HG02852 (cell line): ENCODE measurements at regions not wholly inside any gene's neighbourhood (a gene's known extent, or its start where the extent isn't known, plus 50 kb on each side); places are given as distances from the start of the nearest gene placed in this dataset.

ENCODE experiments used
- ATAC-seq: cut with Tn5 transposase; IDR thresholded peaks from one replicate; pipeline ENCODE4 v1.9.1; 2021; ENCODE audit warnings: mild to moderate bottlenecking, moderate library complexity; ENCODE audit not compliant: unreplicated experiment

GRCh38 chr16:74183601-74184360, 112.8 kb upstream of the PSMD7 start:
- ATAC-seq = no peak

- no peak for ATAC-seq
Measured at GRCh38 chr16:74169687-74170376, 126.8 kb upstream of the PSMD7 start.

DNA sequence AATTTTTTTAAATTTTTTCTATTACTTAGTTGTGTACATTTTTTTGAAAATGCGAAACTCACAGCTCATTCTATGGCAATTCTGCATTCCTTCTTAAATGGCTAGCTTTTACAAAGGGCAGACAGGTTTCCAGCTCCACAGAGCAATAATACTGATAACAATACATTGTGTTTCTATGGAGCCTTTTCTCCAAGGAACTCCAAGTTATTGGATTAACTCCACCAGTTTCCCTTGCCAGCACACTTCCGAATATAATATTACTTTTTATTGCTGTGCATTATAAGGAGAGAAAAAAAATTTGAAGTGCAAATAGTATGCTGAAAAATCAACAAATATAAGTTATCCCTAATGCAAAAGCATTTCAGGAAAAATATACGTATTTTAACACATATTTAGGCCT, 127.5 kb upstream of the PSMD7 start:
- no peak for ATAC-seq

DNA sequence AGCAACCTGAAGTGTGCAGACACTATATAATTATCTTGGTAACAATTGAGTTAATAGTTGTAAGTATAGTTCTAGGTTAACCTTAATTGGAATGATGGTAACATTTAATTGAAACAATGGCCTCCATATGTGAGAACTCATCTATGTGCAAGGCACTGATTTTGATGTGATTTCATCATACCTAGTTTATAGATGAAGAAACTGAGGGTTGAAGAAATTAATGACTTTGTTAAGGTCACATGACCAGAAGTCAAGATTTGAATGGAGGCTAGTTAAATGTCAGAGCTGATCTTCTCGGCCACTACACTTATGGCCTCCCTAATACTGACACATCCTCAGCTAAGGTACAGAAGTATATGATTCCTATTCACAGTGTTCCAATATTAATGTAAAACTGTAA, 128.2 kb upstream of the PSMD7 start:
- no peak for ATAC-seq

DNA sequence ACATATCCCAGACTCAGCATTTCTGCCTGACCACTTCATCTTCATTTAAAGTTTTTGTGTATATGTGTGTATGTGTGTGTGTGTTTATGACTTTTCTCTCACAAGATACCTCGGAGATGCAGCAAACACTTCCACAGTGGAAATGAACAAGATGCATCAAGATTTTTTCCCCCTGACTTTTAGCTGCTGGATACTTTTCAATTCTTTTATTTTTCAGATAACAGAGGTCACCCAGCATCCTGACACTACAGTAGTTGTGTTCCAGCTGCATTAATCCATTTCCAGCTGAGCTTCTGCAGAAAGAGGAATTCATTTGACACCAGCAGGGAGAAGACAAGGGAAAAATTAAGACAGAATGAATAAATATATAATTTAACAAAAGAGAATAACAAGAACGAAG, 130.2 kb upstream of the PSMD7 start:
- no peak for ATAC-seq

GRCh38 chr16:74165566-74166080, 131.0 kb upstream of the PSMD7 start:
- ATAC-seq = no peak

DNA sequence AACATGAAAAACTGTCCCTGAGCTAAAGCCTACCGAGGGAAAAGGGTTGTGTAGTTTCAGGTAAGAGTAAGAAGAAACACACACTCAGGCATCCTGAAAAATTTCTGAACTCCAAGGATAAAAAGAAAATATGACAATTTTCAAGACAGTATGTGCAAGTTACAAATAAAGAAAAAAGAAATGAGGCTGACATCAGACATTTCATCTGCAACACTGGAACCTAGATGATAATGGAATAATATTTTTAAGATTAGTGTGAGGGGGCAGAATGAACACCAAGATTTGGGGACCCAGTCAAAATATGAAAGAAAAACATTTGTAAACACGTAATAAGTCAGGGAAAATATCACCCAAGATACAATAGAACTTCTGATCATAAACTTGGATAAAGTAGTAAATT, 135.9 kb upstream of the PSMD7 start:
- no peak for ATAC-seq

- ATAC-seq = no peak
Measured at GRCh38 chr16:74153773-74154172, 142.8 kb upstream of the PSMD7 start.

- no peak for ATAC-seq
Measured at GRCh38 chr16:74146643-74147042, 150.0 kb upstream of the PSMD7 start.

GRCh38 chr16:74143171-74143570, 153.4 kb upstream of the PSMD7 start:
- ATAC-seq = no peak

GRCh38 chr16:74141015-74141414, 155.6 kb upstream of the PSMD7 start:
- ATAC-seq = no peak

- no peak for ATAC-seq
Measured at GRCh38 chr16:74140557-74140956, 156.1 kb upstream of the PSMD7 start.

GRCh38 chr16:74123826-74124225, 172.8 kb upstream of the PSMD7 start:
- ATAC-seq = no peak

- no peak for ATAC-seq
Measured at GRCh38 chr16:74123195-74123594, 173.4 kb upstream of the PSMD7 start.

- ATAC-seq = no peak
Measured at GRCh38 chr16:74117798-74118197, 178.8 kb upstream of the PSMD7 start.

DNA sequence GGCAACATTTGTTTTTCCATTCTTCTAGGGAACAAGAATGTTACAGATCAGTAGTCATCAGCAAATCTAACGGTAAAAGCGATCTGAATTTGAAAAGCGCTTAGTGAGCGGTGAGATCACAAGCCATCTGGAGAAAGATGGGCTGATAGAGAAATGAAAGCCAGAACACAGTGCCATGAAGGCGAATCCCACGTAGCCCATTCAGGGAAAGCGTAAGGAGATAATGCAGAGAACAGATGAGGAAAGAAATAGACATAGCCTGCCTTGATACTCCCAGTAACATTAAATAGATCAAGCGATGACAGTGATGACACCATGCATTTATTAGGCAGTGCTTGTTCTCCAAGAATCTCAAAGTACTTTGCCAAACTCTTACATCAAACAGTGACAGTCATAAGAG, 183.1 kb upstream of the PSMD7 start:
- ATAC-seq = no peak

- ATAC-seq = no peak
Measured at GRCh38 chr16:74111456-74111982, 185.1 kb upstream of the PSMD7 start.

- no peak for ATAC-seq
Measured at GRCh38 chr16:74107795-74108610, 188.6 kb upstream of the PSMD7 start.

DNA sequence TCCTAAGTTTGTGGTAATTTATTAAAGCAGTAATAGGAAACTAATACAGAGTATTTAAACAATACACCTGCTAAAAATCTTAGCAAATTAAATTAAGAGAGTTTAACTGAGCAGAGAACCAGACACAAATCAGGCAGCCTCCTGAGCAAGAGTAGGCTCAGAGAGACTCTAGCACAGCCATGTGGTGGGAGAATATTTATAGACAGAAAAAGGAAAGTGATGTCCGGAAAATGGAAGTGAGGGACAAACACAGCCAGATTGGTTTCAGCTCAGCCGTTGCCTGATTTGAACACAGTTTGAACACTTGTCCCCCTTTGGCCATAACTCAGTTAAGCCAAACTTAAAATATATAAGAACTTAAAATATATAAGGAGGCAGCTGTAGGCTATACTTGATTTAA, 192.6 kb upstream of the PSMD7 start:
- no peak for ATAC-seq

DNA sequence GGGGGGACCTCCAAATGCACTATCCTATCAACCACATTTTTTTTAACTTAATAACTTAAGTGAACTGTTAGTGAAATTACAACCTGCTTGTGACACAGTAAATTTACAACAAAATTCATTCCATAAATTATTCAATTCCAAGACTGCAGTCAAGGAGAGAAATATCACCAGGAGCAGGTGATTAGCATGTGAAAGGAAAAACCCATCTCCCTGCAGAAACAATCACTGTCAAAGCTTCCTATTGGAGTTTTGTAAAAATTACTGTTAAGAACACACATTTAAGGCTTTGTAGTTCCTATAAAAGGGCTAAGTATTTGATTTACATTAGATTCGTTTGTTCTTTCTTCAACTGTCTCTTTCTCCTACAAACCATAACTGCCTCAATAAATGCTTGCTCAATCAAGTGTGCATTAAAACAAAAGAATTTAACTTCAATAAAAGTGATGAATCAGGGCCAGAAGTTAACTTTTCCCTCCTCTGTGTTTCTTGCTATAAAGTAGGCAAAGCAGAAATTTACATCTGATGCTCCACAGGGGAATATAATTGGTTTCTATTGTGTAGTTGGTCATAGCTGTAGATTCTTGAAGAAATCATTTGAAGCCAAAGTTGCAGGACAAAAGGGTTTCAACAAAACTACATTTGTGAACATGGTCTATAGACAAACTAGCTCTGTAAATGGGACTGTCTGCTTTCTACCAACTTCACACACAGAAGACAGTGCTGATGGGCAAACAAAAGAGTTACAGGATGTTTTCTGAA, 195.1 kb upstream of the PSMD7 start:
- no peak for ATAC-seq
